IMR-90 (cell line): ENCODE measurements at regions not wholly inside any gene's neighbourhood (a gene's known extent, or its start where the extent isn't known, plus 50 kb on each side); places are given as distances from the start of the nearest gene placed in this dataset.

Experiments used
- ATAC-seq: fragments of 200-7000 bp; cut with Tn5 transposase; 2 replicates; pipeline ENCODE4 v1.9.1; 2020; ENCODE audit warnings: low read depth, mild to moderate bottlenecking, moderate library complexity
- BruUV-seq: library from RNA; stranded (reverse); fragments of 400-500 nt; replicated peaks from 2 replicates; lab custom pipeline; 2021; lab: Mats Ljungman, UMichigan
- CTCF ChIA-PET: fragments of 300-600 bp; formaldehyde crosslinking; extraction: SDS; loops from one replicate; lab custom pipeline; 2021; ENCODE audit warnings: antibody characterized with exemption; lab: Yijun Ruan, JAX
- POLR2A ChIA-PET: fragments of 300-600 bp; sonication (Branson Sonifier 250); formaldehyde crosslinking; loops from one replicate; lab custom pipeline; 2022; ENCODE audit warnings: antibody characterized with exemption; ENCODE audit not compliant: unreplicated experiment; lab: Charles Lee
- DNase-seq: peaks from one replicate; pipeline ENCODE4 v3.0.0; 2013
- H2AFZ ChIP-seq: replicated peaks from 2 replicates; pipeline ENCODE3; 2013; ENCODE audit warnings: low read length, mild to moderate bottlenecking; ENCODE audit not compliant: poor library complexity
- H2AK5ac ChIP-seq: 2 replicates; pipeline ENCODE4 v1.6.1; 2013; ENCODE audit warnings: low read depth, low read length, inconsistent platforms
- H2AK9ac ChIP-seq: replicated peaks from 2 replicates; pipeline ENCODE3; 2013; ENCODE audit warnings: mild to moderate bottlenecking, low read depth, low read length, moderate library complexity; ENCODE audit not compliant: poor library complexity
- H2BK120ac ChIP-seq: 2 replicates; pipeline ENCODE4 v1.6.1; 2013; ENCODE audit warnings: low read depth, low read length, inconsistent platforms
- H2BK15ac ChIP-seq: 3 replicates; pipeline ENCODE4 v1.6.1; 2013; ENCODE audit warnings: low read depth, low read length, inconsistent platforms
- H2BK20ac ChIP-seq: 2 replicates; pipeline ENCODE4 v1.6.1; 2013; ENCODE audit warnings: low read depth, mild to moderate bottlenecking, inconsistent platforms, low read length, moderate library complexity
- H2BK5ac ChIP-seq: 2 replicates; pipeline ENCODE4 v1.6.1; 2013; ENCODE audit warnings: mild to moderate bottlenecking, low read depth, low read length, inconsistent platforms; ENCODE audit not compliant: poor library complexity, severe bottlenecking
- H3K14ac ChIP-seq: replicated peaks from 2 replicates; pipeline ENCODE4 v1.6.1; 2013; ENCODE audit warnings: low read depth, low read length, inconsistent platforms
- H3K18ac ChIP-seq: 2 replicates; pipeline ENCODE4 v1.6.1; 2013; ENCODE audit warnings: low read depth, low read length, control low read depth
- H3K23ac ChIP-seq: 2 replicates; pipeline ENCODE4 v1.6.1; 2013; ENCODE audit warnings: low read depth, low read length, inconsistent platforms
- H3K27ac ChIP-seq: 2 replicates; pipeline ENCODE4 v1.5.1; 2013; ENCODE audit warnings: mild to moderate bottlenecking, control low read depth, low read length; ENCODE audit not compliant: insufficient read depth
- H3K27me3 ChIP-seq: 2 replicates; pipeline ENCODE4 v1.6.1; 2013; ENCODE audit warnings: low read length; ENCODE audit not compliant: control insufficient read depth, insufficient read depth
- H3K36me3 ChIP-seq: 2 replicates; pipeline ENCODE4 v1.6.1; 2013; ENCODE audit warnings: low read length, mixed read lengths; ENCODE audit not compliant: control insufficient read depth, insufficient read depth
- H3K4ac ChIP-seq: 2 replicates; pipeline ENCODE4 v1.6.1; 2013; ENCODE audit warnings: low read depth, low read length, inconsistent platforms
- H3K4me1 ChIP-seq: 2 replicates; pipeline ENCODE4 v1.6.1; 2013; ENCODE audit warnings: low read length, mixed read lengths; ENCODE audit not compliant: control insufficient read depth, insufficient read depth
- H3K4me2 ChIP-seq: 2 replicates; pipeline ENCODE4 v1.6.1; 2013; ENCODE audit warnings: low read depth, mild to moderate bottlenecking, control low read depth, low read length, moderate library complexity
- H3K4me3 ChIP-seq: 2 replicates; pipeline ENCODE4 v1.5.1; 2013; ENCODE audit warnings: low read depth, mild to moderate bottlenecking, control low read depth, low read length, moderate library complexity; ENCODE audit not compliant: insufficient read depth
- H3K56ac ChIP-seq: 2 replicates; pipeline ENCODE4 v1.6.1; 2013; ENCODE audit warnings: low read length, inconsistent platforms; ENCODE audit not compliant: insufficient read depth; ENCODE audit errors: extremely low read depth
- H3K79me1 ChIP-seq, 2 experiments: 2 replicates each; pipeline ENCODE4 v1.6.1; 2013; ENCODE audit warnings: low read length in 2 of 2, inconsistent platforms in 1 of 2, low read depth in 1 of 2
- H3K9ac ChIP-seq: 2 replicates; pipeline ENCODE4 v1.6.1; 2013; ENCODE audit warnings: low read depth, low read length, control low read depth
- H3K9me1 ChIP-seq: 2 replicates; pipeline ENCODE4 v1.6.1; 2013; ENCODE audit warnings: low read length, inconsistent platforms; ENCODE audit not compliant: insufficient read depth
- H3K9me3 ChIP-seq: 2 replicates; pipeline ENCODE4 v1.6.1; 2013; ENCODE audit warnings: low read length; ENCODE audit not compliant: control insufficient read depth, insufficient read depth
- H4K20me1 ChIP-seq: 2 replicates; pipeline ENCODE4 v1.6.1; 2013; ENCODE audit warnings: low read length, inconsistent platforms; ENCODE audit not compliant: insufficient read depth
- H4K5ac ChIP-seq: 2 replicates; pipeline ENCODE4 v1.6.1; 2013; ENCODE audit warnings: mild to moderate bottlenecking, low read depth, low read length, control low read depth
- H4K8ac ChIP-seq, 2 experiments: 2 replicates each; pipeline ENCODE4 v1.6.1; 2013; ENCODE audit warnings: low read depth in 2 of 2, low read length in 2 of 2, control low read depth in 1 of 2, inconsistent platforms in 1 of 2
- H4K91ac ChIP-seq: 2 replicates; pipeline ENCODE4 v1.6.1; 2013; ENCODE audit warnings: low read depth, low read length, inconsistent platforms; ENCODE audit not compliant: insufficient read depth
- BHLHE40 ChIP-seq: fragments of 150-350 bp; IDR thresholded peaks from 2 replicates; pipeline ENCODE4 v1.6.1; 2016; ENCODE audit warnings: mild to moderate bottlenecking, low read depth, low read length
- CHD1 ChIP-seq: IDR thresholded peaks from 2 replicates; pipeline ENCODE4 v1.6.1; 2012; ENCODE audit warnings: low read depth, low read length, improper control_type of control experiment
- FOS ChIP-seq: fragments of 150-350 bp; IDR thresholded peaks from 2 replicates; pipeline ENCODE4 v1.6.1; 2016; ENCODE audit warnings: low read depth, low read length
- MAFK ChIP-seq: IDR thresholded peaks from 2 replicates; pipeline ENCODE4 v1.6.1; 2012; ENCODE audit warnings: low read depth, low read length, improper control_type of control experiment
- MAZ ChIP-seq: IDR thresholded peaks from 2 replicates; pipeline ENCODE4 v1.6.1; 2012; ENCODE audit warnings: low read depth, mild to moderate bottlenecking, low read length, improper control_type of control experiment, moderate library complexity, borderline replicate concordance
- NFE2L2 ChIP-seq: fragments of 150-350 bp; IDR thresholded peaks from 2 replicates; pipeline ENCODE4 v1.6.1; 2016; ENCODE audit warnings: low read depth, mild to moderate bottlenecking, low read length
- POLR2A ChIP-seq: IDR thresholded peaks from 2 replicates; pipeline ENCODE4 v1.6.1; 2012; ENCODE audit warnings: mild to moderate bottlenecking, low read depth, low read length
- RAD21 ChIP-seq: IDR thresholded peaks from 2 replicates; pipeline ENCODE4 v1.6.1; 2012; ENCODE audit warnings: low read length, improper control_type of control experiment
- RCOR1 ChIP-seq: IDR thresholded peaks from 2 replicates; pipeline ENCODE4 v1.6.1; 2012; ENCODE audit warnings: mild to moderate bottlenecking, low read length, improper control_type of control experiment; ENCODE audit not compliant: insufficient replicate concordance
- RFX5 ChIP-seq: IDR thresholded peaks from 2 replicates; pipeline ENCODE4 v1.8.0; 2012; ENCODE audit warnings: low read depth, mild to moderate bottlenecking, low read length, moderate library complexity
- SMC3 ChIP-seq: fragments of 150-350 bp; IDR thresholded peaks from 2 replicates; pipeline ENCODE4 v1.6.1; 2016; ENCODE audit warnings: low read depth, mild to moderate bottlenecking, antibody characterized with exemption, low read length, moderate library complexity
- USF2 ChIP-seq: fragments of 150-350 bp; IDR thresholded peaks from 2 replicates; pipeline ENCODE4 v1.6.1; 2017; ENCODE audit warnings: mild to moderate bottlenecking, antibody characterized with exemption, low read length, low read depth
- WGBS, 2 experiments: methylation state at CpG; one replicate each; pipeline versions ENCODE4 v1.1.5 to v1.1.7; 2013; ENCODE audit warnings: missing lambda C conversion rate in 2 of 2; ENCODE audit not compliant: insufficient read length in 1 of 2; ENCODE audit errors: extremely low coverage in 2 of 2; 5-methylcytosine and 5-hydroxymethylcytosine counted together
- dilution Hi-C: fragments of 300-500 bp; cut with HindIII; formaldehyde crosslinking; loops from one replicate; pipeline ENCODE4 v1.14.3; 2018; ENCODE audit warnings: low sequenced_read_pairs; ENCODE audit not compliant: unreplicated experiment
- in situ Hi-C: fragments of 300-500 bp; cut with MboI; formaldehyde crosslinking; loops from 3 replicates; pipeline ENCODE4 v1.14.3; 2019; ENCODE audit warnings: low sequenced_read_pairs, inconsistent platforms, mixed read lengths
- intact Hi-C: fragments of 100-400 bp; cut with micrococcal nuclease; formaldehyde crosslinking; loops from 2 replicates; pipeline ENCODE4 v1.10.0; 2022

- Histone ChIP-seq H3K4me2 (no peak overlapping the region), H2AK5ac (no peak overlapping the region), H3K4me3 (no peak overlapping the region), H3K56ac (no peak overlapping the region), H4K8ac (no peak overlapping the region), H4K91ac (no peak overlapping the region), H2BK20ac (no peak overlapping the region), H3K9me1 (no peaks in the 10 kb centered on the region), H3K9ac (no peak overlapping the region), H3K27me3 (no peaks in the 10 kb centered on the region), H3K36me3 (no peaks in the 10 kb centered on the region), H4K20me1 (no peaks in the 10 kb centered on the region), H4K5ac (no peak overlapping the region), H2AFZ (no peak overlapping the region), H2BK5ac (no peak overlapping the region), H3K4me1 (no peaks in the 10 kb centered on the region), H3K23ac (no peak overlapping the region), H3K4ac (no peak overlapping the region), H2BK15ac (no peak overlapping the region), H2BK120ac (no peak overlapping the region), H3K18ac (no peak overlapping the region), H3K27ac (no peak overlapping the region), H2AK9ac (no peak overlapping the region), H3K14ac (no peak overlapping the region), H3K9me3 (no peaks in the 10 kb centered on the region), H3K79me1 (no peaks in the 10 kb centered on the region)
- ATAC-seq = no peak
- in situ Hi-C loops (no loop called here), dilution Hi-C loops (no loop called here), intact Hi-C loops (no loop called here)
- no CpG with 5 or more reads among the region's 3 CpGs for WGBS, 2 experiments
- no peak for TF ChIP-seq NFE2L2
- TF ChIP-seq MAZ = no peak
- no peak for TF ChIP-seq RFX5
- TF ChIP-seq RAD21 = no peak
- no peak for TF ChIP-seq BHLHE40
- no peak for TF ChIP-seq USF2
- no peak for TF ChIP-seq SMC3
- no peak for TF ChIP-seq CHD1
- TF ChIP-seq FOS = no peak
- no peak for TF ChIP-seq POLR2A
- TF ChIP-seq RCOR1 = no peak
- TF ChIP-seq MAFK = no peak
- ChIA-PET POLR2A (no interaction called here), CTCF (no interaction called here)
- DNase-seq = no peak
- BruUV-seq = no TSS peak
Measured at GRCh38 chr13:72050251-72050650, 183.2 kb upstream of the DACH1 start.
